ENCODE measurements at regions not wholly inside any gene's neighbourhood (a gene's known extent, or its start where the extent isn't known, plus 50 kb on each side); places are given as distances from the start of the nearest gene placed in this dataset.

DNA sequence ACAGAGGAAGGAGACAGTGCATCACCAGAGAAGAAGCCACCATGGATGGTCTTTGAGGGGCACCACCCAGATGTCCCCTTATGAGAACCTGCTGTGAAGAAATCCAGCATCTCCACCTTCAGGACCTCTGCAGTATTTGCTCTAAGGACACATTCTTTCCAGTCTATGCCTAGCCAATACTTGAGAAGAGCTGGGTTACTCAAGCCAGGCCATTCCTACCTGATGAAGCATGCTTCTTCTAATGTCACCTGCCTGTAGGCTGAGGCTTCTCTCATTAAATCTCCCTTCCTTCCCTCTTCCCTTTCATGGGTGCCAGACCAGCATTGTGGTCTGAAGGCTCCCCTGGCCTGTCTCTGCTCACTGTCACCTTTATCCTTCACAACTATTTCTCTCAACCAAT is 654.5 kb upstream of the AUTS2 start:
- no peaks in the 10 kb centered on the region for H3K36me3 ChIP-seq
- H3K27ac ChIP-seq = no peak overlapping the region
- intact Hi-C loops (cut with DNase I) = no loop called here
- no peak overlapping the region for H3K4me3 ChIP-seq
- no peaks in the 10 kb centered on the region for H3K27me3 ChIP-seq
- TF ChIP-seq EP300 (IDR thresholded peaks at IDR 0.05) (no peak), POLR2AphosphoS5 (IDR thresholded peaks at IDR 0.05) (no peak), POLR2A (IDR thresholded peaks at IDR 0.05) (no peak)
- TF ChIP-seq, protein P1, sequence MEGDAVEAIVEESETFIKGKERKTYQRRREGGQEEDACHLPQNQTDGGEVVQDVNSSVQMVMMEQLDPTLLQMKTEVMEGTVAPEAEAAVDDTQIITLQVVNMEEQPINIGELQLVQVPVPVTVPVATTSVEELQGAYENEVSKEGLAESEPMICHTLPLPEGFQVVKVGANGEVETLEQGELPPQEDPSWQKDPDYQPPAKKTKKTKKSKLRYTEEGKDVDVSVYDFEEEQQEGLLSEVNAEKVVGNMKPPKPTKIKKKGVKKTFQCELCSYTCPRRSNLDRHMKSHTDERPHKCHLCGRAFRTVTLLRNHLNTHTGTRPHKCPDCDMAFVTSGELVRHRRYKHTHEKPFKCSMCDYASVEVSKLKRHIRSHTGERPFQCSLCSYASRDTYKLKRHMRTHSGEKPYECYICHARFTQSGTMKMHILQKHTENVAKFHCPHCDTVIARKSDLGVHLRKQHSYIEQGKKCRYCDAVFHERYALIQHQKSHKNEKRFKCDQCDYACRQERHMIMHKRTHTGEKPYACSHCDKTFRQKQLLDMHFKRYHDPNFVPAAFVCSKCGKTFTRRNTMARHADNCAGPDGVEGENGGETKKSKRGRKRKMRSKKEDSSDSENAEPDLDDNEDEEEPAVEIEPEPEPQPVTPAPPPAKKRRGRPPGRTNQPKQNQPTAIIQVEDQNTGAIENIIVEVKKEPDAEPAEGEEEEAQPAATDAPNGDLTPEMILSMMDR (IDR thresholded peaks at IDR 0.05) = no peak
- no peaks in the 10 kb centered on the region for H3K9me3 ChIP-seq
- DNase-seq = no peak
- no peaks in the 10 kb centered on the region for H3K4me1 ChIP-seq

GRCh38 chr7:68955656-68956055 is 642.6 kb upstream of the AUTS2 start:
- Histone ChIP-seq H3K4me3 (no peak overlapping the region), H3K9me3 (peaks cover 0 to 7% (median 0%) of the 10 kb centered on the region in 4 donors), H3K36me3 (no peaks in the 10 kb centered on the region), H3K27ac (no peak overlapping the region), H3K4me1 (peaks cover 0 to 6% (median 2%) of the 10 kb centered on the region in 4 donors), H3K27me3 (peaks cover 0 to 30% (median 0%) of the 10 kb centered on the region in 3 donors)
- 47 to 65% methylated on average over 4 of the region's 4 CpGs for WGBS, 2 donors
- TF ChIP-seq POLR2AphosphoS5 (IDR thresholded peaks at IDR 0.05) (peak in 2 of 4 donors; percentile 65 to 70), POLR2A (IDR thresholded peaks at IDR 0.05) (no peak)
- intact Hi-C loops (cut with DNase I) = no loop called here
- no peak for DNase-seq

DNA sequence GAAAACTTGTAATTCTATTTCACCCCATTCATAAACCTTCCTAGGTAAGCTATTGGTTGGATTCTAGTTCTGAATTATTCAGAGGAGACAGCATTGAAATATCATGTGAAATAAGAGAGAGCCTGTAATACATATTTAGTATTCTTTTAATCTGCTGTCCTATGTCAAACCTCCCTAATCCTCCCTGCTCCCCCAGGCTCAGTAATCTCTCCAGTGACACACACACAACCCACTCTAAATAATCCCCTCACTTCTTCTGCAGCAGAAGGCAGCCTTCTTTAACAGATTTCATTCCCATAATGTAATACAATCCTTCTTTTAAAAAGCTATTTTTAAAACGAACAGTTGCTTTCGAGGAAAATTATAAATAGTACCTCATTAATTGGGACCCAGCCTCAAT is 639.7 kb upstream of the AUTS2 start:
- no peaks in the 10 kb centered on the region for H3K36me3 ChIP-seq
- no peak overlapping the region for H3K27ac ChIP-seq
- H3K27me3 ChIP-seq = peaks cover 0 to 18% (median 0%) of the 10 kb centered on the region in 3 donors
- TF ChIP-seq, protein P1 (IDR thresholded peaks at IDR 0.05) = no peak
- TF ChIP-seq EP300 (IDR thresholded peaks at IDR 0.05) = no peak
- TF ChIP-seq POLR2A (IDR thresholded peaks at IDR 0.05) = no peak
- no peak for TF ChIP-seq POLR2AphosphoS5 (IDR thresholded peaks at IDR 0.05)
- H3K4me3 ChIP-seq = no peak overlapping the region
- 81 to 86% methylated on average over 2 of the region's 2 CpGs for WGBS, 2 donors
- peaks cover 0 to 11% (median 0%) of the 10 kb centered on the region in 4 donors for H3K9me3 ChIP-seq
- H3K4me1 ChIP-seq = peaks cover 0 to 6% (median 2%) of the 10 kb centered on the region in 4 donors
- intact Hi-C loops (cut with DNase I) = no loop called here
- no peak for DNase-seq

DNA sequence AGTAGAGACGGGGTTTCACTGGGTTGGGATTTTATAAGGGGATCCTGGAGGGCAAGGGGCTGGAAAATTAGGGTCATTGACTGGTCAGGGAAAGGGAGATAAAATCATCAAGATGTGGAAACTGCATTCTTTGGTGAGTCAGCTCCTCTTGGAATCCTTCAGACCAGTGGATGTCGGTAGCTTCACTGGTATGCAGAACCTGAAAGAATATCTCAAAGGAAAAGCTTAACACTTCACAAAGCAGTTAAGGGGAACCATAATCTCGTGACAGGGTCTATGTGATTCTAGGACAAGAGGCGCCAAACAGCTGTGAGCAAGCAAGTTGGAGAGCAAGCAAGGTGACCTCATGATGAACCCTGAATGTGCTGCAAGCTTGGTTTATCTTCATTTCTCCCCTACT is 634.7 kb upstream of the AUTS2 start:
- intact Hi-C loops (cut with DNase I) = no loop called here
- no peaks in the 10 kb centered on the region for H3K4me1 ChIP-seq
- WGBS, 2 donors = 58 to 65% methylated on average over 4 of the region's 4 CpGs

GRCh38 chr7:68964060-68964459 is 634.2 kb upstream of the AUTS2 start:
- H3K4me1 ChIP-seq = no peaks in the 10 kb centered on the region
- H3K27me3 ChIP-seq = peaks cover 0 to 2% (median 0%) of the 10 kb centered on the region in 3 donors
- intact Hi-C loops (cut with DNase I) = no loop called here
- H3K4me3 ChIP-seq = no peak overlapping the region
- TF ChIP-seq EP300 (IDR thresholded peaks at IDR 0.05) (no peak), POLR2A (IDR thresholded peaks at IDR 0.05) (no peak), POLR2AphosphoS5 (IDR thresholded peaks at IDR 0.05) (no peak)
- TF ChIP-seq, protein P1 (IDR thresholded peaks at IDR 0.05) = no peak
- no peaks in the 10 kb centered on the region for H3K36me3 ChIP-seq
- H3K9me3 ChIP-seq = peaks cover 0 to 15% (median 0%) of the 10 kb centered on the region in 4 donors
- H3K27ac ChIP-seq = no peak overlapping the region
- no peak for DNase-seq

More for the DNA sequence above, 634.7 kb upstream of the AUTS2 start:
- Histone ChIP-seq H3K4me3 (no peak overlapping the region), H3K27ac (no peak overlapping the region), H3K27me3 (peaks cover 0 to 5% (median 0%) of the 10 kb centered on the region in 3 donors), H3K9me3 (peaks cover 0 to 15% (median 0%) of the 10 kb centered on the region in 4 donors), H3K36me3 (no peaks in the 10 kb centered on the region)
- peak; percentile 63 for DNase-seq
- TF ChIP-seq, protein P1 (IDR thresholded peaks at IDR 0.05) = no peak
- TF ChIP-seq POLR2AphosphoS5 (IDR thresholded peaks at IDR 0.05) (peak in 1 of 4 donors; percentile 14), EP300 (IDR thresholded peaks at IDR 0.05) (peak in 1 of 4 donors; percentile 8), POLR2A (IDR thresholded peaks at IDR 0.05) (no peak)
